HCT116 (cell line): ENCODE measurements at regions not wholly inside any gene's neighbourhood (a gene's known extent, or its start where the extent isn't known, plus 50 kb on each side); places are given as distances from the start of the nearest gene placed in this dataset.

Experiments
- ATAC-seq: fragments of 200-7000 bp; cut with Tn5 transposase; 2 replicates; pipeline ENCODE4 v1.9.1; 2020; ENCODE audit warnings: mild to moderate bottlenecking, moderate library complexity
- BruUV-seq: library from RNA; stranded (reverse); fragments of 400-500 nt; replicated peaks from 2 replicates; lab custom pipeline; 2021; lab: Mats Ljungman, UMichigan
- CTCF ChIA-PET: fragments of 300-600 bp; sonication (Branson Sonifier 250); formaldehyde crosslinking; loops from one replicate; lab custom pipeline; 2021; ENCODE audit warnings: antibody characterized with exemption; lab: Charles Lee
- POLR2A ChIA-PET: fragments of 300-600, 350-600 bp; sonication (Branson Sonifier 250); formaldehyde crosslinking; loops from one replicate; lab custom pipeline; 2021; ENCODE audit warnings: antibody characterized with exemption; lab: Charles Lee
- RAD21 ChIA-PET, 2 experiments: fragments of 300-600 bp; sonication (Branson Sonifier 250); formaldehyde crosslinking; loops; one replicate each; lab custom pipeline; 2023; ENCODE audit warnings: low total read pairs in 2 of 2; ENCODE audit not compliant: uncharacterized antibody in 2 of 2, unreplicated experiment in 2 of 2, low non-redundant PET in 1 of 2; lab: Charles Lee
- DNase-seq: peaks from one replicate; pipeline ENCODE4 v3.0.0-alpha.2; 2010; ENCODE audit warnings: low read depth, low spot score
- H2AFZ ChIP-seq: fragments of 200-600 bp; shearing (Covaris generic), sonication (generic); 2 replicates; pipeline ENCODE4 v1.6.1; 2017; ENCODE audit warnings: low read depth, mixed run types, mixed read lengths, antibody characterized with exemption, low read length; ENCODE audit not compliant: poor library complexity, severe bottlenecking
- H3K27ac ChIP-seq: 2 replicates; pipeline ENCODE4 v1.5.1; 2012; ENCODE audit warnings: low read depth, low read length
- H3K27me3 ChIP-seq: fragments of 200-600 bp; sonication (generic); 2 replicates; pipeline ENCODE4 v1.6.1; 2016; ENCODE audit warnings: mixed run types, low read length, mixed read lengths; ENCODE audit not compliant: insufficient read depth
- H3K36me3 ChIP-seq, 2 experiments: fragments of 200-500 bp in 1 of 2; fragments of 200-600 bp in 1 of 2; sonication (Bioruptor generic) in 1 of 2; sonication (generic) in 1 of 2; 2 replicates each; pipeline versions ENCODE4 v1.5.1 to v1.6.1; 2014 to 2016; ENCODE audit warnings: low read length in 2 of 2, inconsistent platforms in 1 of 2, mixed read lengths in 1 of 2, mixed run types in 1 of 2; ENCODE audit not compliant: insufficient read depth in 2 of 2, control insufficient read depth in 1 of 2
- H3K4me1 ChIP-seq, 2 experiments: fragments of 200-600 bp in 1 of 2; sonication (generic) in 1 of 2; 2 replicates each; pipeline versions ENCODE4 v1.5.1 to v1.6.1; 2012 to 2017; ENCODE audit warnings: low read length in 2 of 2, inconsistent platforms in 1 of 2, mild to moderate bottlenecking in 1 of 2, mixed read lengths in 1 of 2, mixed run types in 1 of 2, moderate library complexity in 1 of 2; ENCODE audit not compliant: insufficient read depth in 2 of 2, control insufficient read depth in 1 of 2
- H3K4me2 ChIP-seq: fragments of 200-600 bp; sonication (generic); 2 replicates; pipeline ENCODE4 v1.6.1; 2017; ENCODE audit warnings: mixed run types, low read length, mixed read lengths
- H3K4me3 ChIP-seq, 2 experiments: fragments of 200-600 bp in 1 of 2; sonication (generic) in 1 of 2; replicated peaks in 1 of 2; 2 replicates each; pipeline ENCODE4 v1.5.1; 2011 to 2016; ENCODE audit warnings: low read length in 2 of 2, control low read depth in 1 of 2, low read depth in 1 of 2, mild to moderate bottlenecking in 1 of 2, mixed read lengths in 1 of 2, mixed run types in 1 of 2
- H3K79me2 ChIP-seq: fragments of 200-600 bp; sonication (generic); 2 replicates; pipeline ENCODE4 v1.6.1; 2017; ENCODE audit warnings: mild to moderate bottlenecking, mixed run types, low read length, moderate library complexity, mixed read lengths; ENCODE audit not compliant: insufficient read depth
- H3K9ac ChIP-seq: fragments of 200-600 bp; sonication (generic); 2 replicates; pipeline ENCODE4 v1.6.1; 2016; ENCODE audit warnings: low read length, mixed read lengths
- H3K9me2 ChIP-seq: fragments of 200-600 bp; sonication (generic), shearing (Covaris generic); 2 replicates; pipeline ENCODE4 v1.6.1; 2017; ENCODE audit warnings: mixed run types, mild to moderate bottlenecking, moderate library complexity; ENCODE audit not compliant: insufficient read depth
- H3K9me3 ChIP-seq, 2 experiments: fragments of 200-500 bp in 1 of 2; fragments of 200-600 bp in 1 of 2; sonication (Bioruptor generic) in 1 of 2; sonication (generic) in 1 of 2; 2 replicates each; pipeline ENCODE4 v1.6.1; 2014 to 2017; ENCODE audit warnings: low read length in 2 of 2, mixed read lengths in 2 of 2, inconsistent platforms in 1 of 2, low read depth in 1 of 2, mild to moderate bottlenecking in 1 of 2, mixed run types in 1 of 2, moderate library complexity in 1 of 2; ENCODE audit not compliant: control insufficient read depth in 1 of 2, insufficient read depth in 1 of 2
- H4K20me1 ChIP-seq: fragments of 200-600 bp; sonication (generic), shearing (Covaris generic); 2 replicates; pipeline ENCODE4 v1.6.1; 2017; ENCODE audit warnings: mixed run types, mild to moderate bottlenecking, moderate library complexity; ENCODE audit not compliant: insufficient read depth
- CBX3 ChIP-seq: IDR thresholded peaks from 2 replicates; pipeline ENCODE4 v1.6.1; 2012; ENCODE audit warnings: low read depth
- EGR1 ChIP-seq: IDR thresholded peaks from 2 replicates; pipeline ENCODE4 v1.6.1; 2012; ENCODE audit warnings: low read depth
- EZH2 ChIP-seq: fragments of 200-600 bp; sonication (generic); IDR thresholded peaks from 2 replicates; pipeline ENCODE4 v1.6.1; 2017; ENCODE audit warnings: antibody characterized with exemption, mixed run types
- FOSL1 ChIP-seq: IDR thresholded peaks from 2 replicates; pipeline ENCODE4 v1.6.1; 2012; ENCODE audit warnings: low read depth
- POLR2AphosphoS5 ChIP-seq: IDR thresholded peaks from 2 replicates; pipeline ENCODE4 v1.6.1; 2011; ENCODE audit warnings: mild to moderate bottlenecking, low read depth, low read length, moderate library complexity
- RAD21 ChIP-seq: IDR thresholded peaks from 2 replicates; pipeline ENCODE4 v1.6.1; 2012; ENCODE audit warnings: low read depth, mild to moderate bottlenecking
- SIN3A ChIP-seq: IDR thresholded peaks from 2 replicates; pipeline ENCODE4 v1.6.1; 2012; ENCODE audit warnings: low read depth
- YY1 ChIP-seq: IDR thresholded peaks from 2 replicates; pipeline ENCODE4 v1.6.1; 2011; ENCODE audit warnings: low read length, low read depth, moderate library complexity, mild to moderate bottlenecking; ENCODE audit not compliant: insufficient replicate concordance; ENCODE audit errors: extremely low read depth
- ZFX ChIP-seq: fragments of 450-650 bp; IDR thresholded peaks from 2 replicates; pipeline ENCODE4 v1.6.1; 2017
- intact Hi-C: fragments of 100-400 bp; cut with micrococcal nuclease; formaldehyde crosslinking; loops from 2 replicates; pipeline ENCODE4 v1.10.0; 2022
- TF ChIP-seq, protein P1 (sequence below), 3 experiments: fragments of 200-600 bp in 1 of 3; sonication (generic) in 1 of 3; IDR thresholded peaks in 2 of 3; conservative IDR thresholded peaks in 1 of 3; 2 replicates each; pipeline ENCODE4 v1.5.1; 2012 to 2017; ENCODE audit warnings: low read depth in 2 of 3, low read length in 2 of 3, antibody characterized with exemption in 1 of 3, borderline replicate concordance in 1 of 3, control low read depth in 1 of 3, mild to moderate bottlenecking in 1 of 3, mixed read lengths in 1 of 3, mixed run types in 1 of 3, moderate library complexity in 1 of 3; ENCODE audit not compliant: insufficient read depth in 1 of 3

DNA sequence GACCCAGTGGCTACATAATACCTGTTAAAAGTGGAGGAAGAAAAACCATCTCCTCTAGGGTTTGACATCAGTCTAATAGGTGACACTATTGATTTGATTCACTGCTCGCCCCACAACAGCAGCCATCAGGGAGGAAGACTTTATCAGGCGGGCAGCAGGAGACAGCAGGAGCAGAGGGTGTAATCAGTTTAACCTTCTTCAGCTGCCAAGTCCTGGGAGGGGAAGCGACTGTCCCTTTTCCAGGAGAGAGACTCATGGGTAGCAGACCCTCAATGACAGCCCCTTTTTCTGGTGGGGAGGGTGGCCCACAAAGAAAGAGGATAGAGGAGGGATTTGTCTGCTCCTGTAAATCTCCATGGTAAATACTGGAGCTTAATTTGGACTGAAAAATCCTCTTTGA, 291.8 kb downstream of the HAPSTR1 start:
- Histone ChIP-seq H3K4me3 (no peak overlapping the region), H3K4me1 (no peaks in the 10 kb centered on the region), H3K9me3 (no peaks in the 10 kb centered on the region), H4K20me1 (no peaks in the 10 kb centered on the region), H3K27ac (no peak overlapping the region), H3K36me3 (no peaks in the 10 kb centered on the region), H3K27me3 (peaks cover 12% of the 10 kb centered on the region; the same call in 1 of the 2 replicates), H3K79me2 (no peaks in the 10 kb centered on the region), H3K9me2 (no peaks in the 10 kb centered on the region), H3K9ac (no peak overlapping the region), H2AFZ (no peak overlapping the region), H3K4me2 (no peak overlapping the region)
- ATAC-seq = no peak
- POLR2A ChIA-PET = no interaction called here
- CTCF ChIA-PET = no interaction called here
- RAD21 ChIA-PET = no interaction called here
- intact Hi-C loops = no loop called here
- no peak for TF ChIP-seq EZH2
- TF ChIP-seq, protein P1, sequence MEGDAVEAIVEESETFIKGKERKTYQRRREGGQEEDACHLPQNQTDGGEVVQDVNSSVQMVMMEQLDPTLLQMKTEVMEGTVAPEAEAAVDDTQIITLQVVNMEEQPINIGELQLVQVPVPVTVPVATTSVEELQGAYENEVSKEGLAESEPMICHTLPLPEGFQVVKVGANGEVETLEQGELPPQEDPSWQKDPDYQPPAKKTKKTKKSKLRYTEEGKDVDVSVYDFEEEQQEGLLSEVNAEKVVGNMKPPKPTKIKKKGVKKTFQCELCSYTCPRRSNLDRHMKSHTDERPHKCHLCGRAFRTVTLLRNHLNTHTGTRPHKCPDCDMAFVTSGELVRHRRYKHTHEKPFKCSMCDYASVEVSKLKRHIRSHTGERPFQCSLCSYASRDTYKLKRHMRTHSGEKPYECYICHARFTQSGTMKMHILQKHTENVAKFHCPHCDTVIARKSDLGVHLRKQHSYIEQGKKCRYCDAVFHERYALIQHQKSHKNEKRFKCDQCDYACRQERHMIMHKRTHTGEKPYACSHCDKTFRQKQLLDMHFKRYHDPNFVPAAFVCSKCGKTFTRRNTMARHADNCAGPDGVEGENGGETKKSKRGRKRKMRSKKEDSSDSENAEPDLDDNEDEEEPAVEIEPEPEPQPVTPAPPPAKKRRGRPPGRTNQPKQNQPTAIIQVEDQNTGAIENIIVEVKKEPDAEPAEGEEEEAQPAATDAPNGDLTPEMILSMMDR (IDR thresholded peaks at IDR 0.05 in 2 of 3, conservative IDR thresholded peaks at IDR 0.05 in 1 of 3; ENCODE audit: borderline replicate concordance in 1 of 3, insufficient read depth in 1 of 3, low read depth in 2 of 3, low read length in 2 of 3) = no peak
- no peak for TF ChIP-seq CBX3
- TF ChIP-seq YY1 = no peak
- no peak for TF ChIP-seq RAD21
- TF ChIP-seq SIN3A = no peak
- TF ChIP-seq EGR1 = no peak
- TF ChIP-seq ZFX = no peak
- no peak for DNase-seq
- BruUV-seq = no TSS peak

DNA sequence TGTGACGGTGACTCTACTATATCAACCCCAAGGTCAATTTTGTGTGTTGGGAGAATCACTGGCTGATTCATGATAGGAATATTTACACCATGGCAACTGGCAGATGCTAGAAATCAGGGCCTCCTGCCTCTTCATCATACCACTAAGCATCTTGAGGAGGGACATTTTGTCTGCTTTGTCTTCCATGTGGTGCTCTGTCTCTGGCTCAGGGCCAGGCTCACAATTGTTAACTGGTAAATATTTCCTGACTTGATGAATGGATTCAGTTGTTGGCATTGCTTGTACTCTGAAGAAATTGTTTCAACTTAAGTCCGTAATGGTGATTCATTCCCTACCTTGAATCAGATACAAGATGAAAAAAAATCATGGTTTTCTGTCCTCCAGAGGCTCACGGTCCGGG, 292.7 kb downstream of the HAPSTR1 start:
- no peak for ATAC-seq
- CTCF ChIA-PET = no interaction called here

More for the DNA sequence above, 292.7 kb downstream of the HAPSTR1 start:
- H3K4me1 ChIP-seq = no peaks in the 10 kb centered on the region
- ChIA-PET RAD21 (no interaction called here), POLR2A (no interaction called here)
- no peak overlapping the region for H3K4me3 ChIP-seq
- H3K27me3 ChIP-seq = peaks cover 12% of the 10 kb centered on the region; the same call in 1 of the 2 replicates
- H3K27ac ChIP-seq = no peak overlapping the region
- intact Hi-C loops = no loop called here
- H3K9me3 ChIP-seq = no peaks in the 10 kb centered on the region
- H2AFZ ChIP-seq = no peak overlapping the region
- H3K9me2 ChIP-seq = no peaks in the 10 kb centered on the region
- DNase-seq = no peak
- H3K36me3 ChIP-seq = no peaks in the 10 kb centered on the region
- no peaks in the 10 kb centered on the region for H3K79me2 ChIP-seq
- TF ChIP-seq FOSL1 (no peak), CBX3 (no peak), POLR2AphosphoS5 (no peak), SIN3A (no peak), YY1 (no peak)
- TF ChIP-seq, protein P1 (IDR thresholded peaks at IDR 0.05 in 2 of 3, conservative IDR thresholded peaks at IDR 0.05 in 1 of 3; ENCODE audit: borderline replicate concordance in 1 of 3, insufficient read depth in 1 of 3, low read depth in 2 of 3, low read length in 2 of 3) = no peak
- H3K9ac ChIP-seq = no peak overlapping the region
- no peak overlapping the region for H3K4me2 ChIP-seq
- no peaks in the 10 kb centered on the region for H4K20me1 ChIP-seq
- no TSS peak for BruUV-seq
